Posterior vena cava (tissue), 2 donors: ENCODE measurements at regions not wholly inside any gene's neighbourhood (a gene's known extent, or its start where the extent isn't known, plus 50 kb on each side); places are given as distances from the start of the nearest gene placed in this dataset.
A peak's percentile ranks its signal among the peaks of the same experiment; 100 is the strongest.

ENCODE experiments used
- DNase-seq: peaks from one replicate; pipeline ENCODE4 v3.0.0-alpha.2; 2020; ENCODE audit warnings: low spot score
- intact Hi-C, 2 donors: fragments of 100-400 bp; cut with DNase I; formaldehyde crosslinking; loops; one replicate each; pipeline versions ENCODE4 v1.14.1 to v1.14.2; 2022 to 2023
- donor health status: DM: yes; HTN: yes; CAD: no.
- donor health status: DM: yes; HTN: yes; CAD: no.

GRCh38 chr18:39842366-39842914, 2112.6 kb upstream of the PIK3C3 start:
- no peak for DNase-seq
- intact Hi-C loops = no loop called here

- intact Hi-C loops = no loop called here
- DNase-seq = peak; percentile 79
These were observed 2113.3 kb upstream of the PIK3C3 start for GRCh38 chr18:39841482-39842365.

GRCh38 chr18:39840856-39841481, 2114.1 kb upstream of the PIK3C3 start:
- no peak for DNase-seq
- intact Hi-C loops = no loop called here

- no peak for DNase-seq
- intact Hi-C loops = no loop called here
These were observed 2114.6 kb upstream of the PIK3C3 start for GRCh38 chr18:39840406-39840805.

GRCh38 chr18:39839782-39840181, 2115.3 kb upstream of the PIK3C3 start:
- intact Hi-C loops = no loop called here
- DNase-seq = no peak

GRCh38 chr18:39838831-39839230, 2116.2 kb upstream of the PIK3C3 start:
- intact Hi-C loops = no loop called here
- DNase-seq = no peak

GRCh38 chr18:39835303-39836030, 2119.6 kb upstream of the PIK3C3 start:
- intact Hi-C loops = no loop called here
- no peak for DNase-seq

GRCh38 chr18:39834636-39835035, 2120.4 kb upstream of the PIK3C3 start:
- intact Hi-C loops = no loop called here
- DNase-seq = no peak

- intact Hi-C loops = no loop called here
- DNase-seq = no peak
These were observed 2129.4 kb upstream of the PIK3C3 start for GRCh38 chr18:39825485-39826150.

GRCh38 chr18:39806525-39806924, 2148.5 kb upstream of the PIK3C3 start:
- DNase-seq = no peak
- intact Hi-C loops = no loop called here

- DNase-seq = no peak
- intact Hi-C loops = no loop called here
These were observed 2149.8 kb upstream of the PIK3C3 start for GRCh38 chr18:39805218-39805617.

GRCh38 chr18:39802648-39803229, 2152.3 kb upstream of the PIK3C3 start:
- no peak for DNase-seq
- intact Hi-C loops = no loop called here

GRCh38 chr18:39801848-39802247, 2153.2 kb upstream of the PIK3C3 start:
- no peak for DNase-seq
- intact Hi-C loops = no loop called here

GRCh38 chr18:39801010-39801409, 2154.0 kb upstream of the PIK3C3 start:
- intact Hi-C loops = no loop called here
- no peak for DNase-seq

- DNase-seq = no peak
- intact Hi-C loops = no loop called here
These were observed 2156.0 kb upstream of the PIK3C3 start for GRCh38 chr18:39799006-39799405.

- no peak for DNase-seq
- intact Hi-C loops = no loop called here
These were observed 2158.6 kb upstream of the PIK3C3 start for GRCh38 chr18:39796393-39796792.

GRCh38 chr18:39795350-39795749, 2159.7 kb upstream of the PIK3C3 start:
- intact Hi-C loops = no loop called here
- no peak for DNase-seq

GRCh38 chr18:39793609-39794008, 2161.4 kb upstream of the PIK3C3 start:
- DNase-seq = no peak
- intact Hi-C loops = no loop called here

GRCh38 chr18:39788383-39788782, 2166.7 kb upstream of the PIK3C3 start:
- intact Hi-C loops = no loop called here
- DNase-seq = no peak
